ENCODE measurements at regions not wholly inside any gene's neighbourhood (a gene's known extent, or its start where the extent isn't known, plus 50 kb on each side); places are given as distances from the start of the nearest gene placed in this dataset.

- H3K27ac ChIP-seq (ENCODE audit: low read depth in 1 of 2, low read length in 2 of 2): no peak overlapping the region
- no peak overlapping the region for H3K9ac ChIP-seq (ENCODE audit: low read depth in 1 of 2, low read length in 2 of 2)
- H3K27me3 ChIP-seq (ENCODE audit: control insufficient read depth in 4 of 4, insufficient read depth in 4 of 4, low read length in 3 of 4): no peaks in the 10 kb centered on the region
- H3K4me3 ChIP-seq (ENCODE audit: low read depth in 1 of 3, low read length in 3 of 3): no peak overlapping the region
- WGBS: 86% methylated on average over 1 of the region's 2 CpGs
- TF ChIP-seq RXRA (IDR thresholded peaks at IDR 0.05): no peak
- TF ChIP-seq REST (IDR thresholded peaks at IDR 0.05): no peak
- TF ChIP-seq JUND (IDR thresholded peaks at IDR 0.05): no peak
- TF ChIP-seq GABPA (IDR thresholded peaks at IDR 0.05 in 1 of 2, conservative IDR thresholded peaks at IDR 0.05 in 1 of 2): no peak
- no peak for TF ChIP-seq HNF4A (conservative IDR thresholded peaks at IDR 0.05)
- no peak for TF ChIP-seq HNF4G (IDR thresholded peaks at IDR 0.05)
- TF ChIP-seq YY1 (IDR thresholded peaks at IDR 0.05): no peak
- TF ChIP-seq CTCF (IDR thresholded peaks at IDR 0.05; ENCODE audit: low read depth, low read length, missing input control): no peak
- no peak for TF ChIP-seq SP1 (IDR thresholded peaks at IDR 0.05)
- no peak for TF ChIP-seq FOXA2 (IDR thresholded peaks at IDR 0.05)
- TF ChIP-seq FOXA1 (IDR thresholded peaks at IDR 0.05): no peak
- TF ChIP-seq EGR1 (IDR thresholded peaks at IDR 0.05; ENCODE audit: low read depth in 2 of 2): no peak
- TF ChIP-seq RAD21 (IDR thresholded peaks at IDR 0.05): no peak
- TF ChIP-seq ATF3 (IDR thresholded peaks at IDR 0.05): no peak
- TF ChIP-seq TAF1 (conservative IDR thresholded peaks at IDR 0.05): no peak
- TF ChIP-seq NR2F2 (IDR thresholded peaks at IDR 0.05): no peak
- no peak for TF ChIP-seq ZBTB33 (IDR thresholded peaks at IDR 0.05)
- no peak for TF ChIP-seq MAX (IDR thresholded peaks at IDR 0.05)
- no peaks in the 10 kb centered on the region for H3K9me3 ChIP-seq (ENCODE audit: control insufficient read depth in 4 of 4, low read length in 3 of 4)
- H3K4me1 ChIP-seq (ENCODE audit: control insufficient read depth in 4 of 4, insufficient read depth in 4 of 4, low read length in 3 of 4): peaks cover 0 to 17% (median 11%) of the 10 kb centered on the region in 4 donors
- no peak for DNase-seq (ENCODE audit: low spot score)
- H3K36me3 ChIP-seq (ENCODE audit: control insufficient read depth in 4 of 4, insufficient read depth in 3 of 4, low read depth in 1 of 4, low read length in 3 of 4): no peaks in the 10 kb centered on the region
Observed at GRCh38 chr6:78324213-78324612, 543.1 kb upstream of the IRAK1BP1 start.
